Lower lobe of right lung (tissue), 2 donors: ENCODE measurements at regions not wholly inside any gene's neighbourhood (a gene's known extent, or its start where the extent isn't known, plus 50 kb on each side); places are given as distances from the start of the nearest gene placed in this dataset.

ENCODE experiments used
- ATAC-seq, 2 donors: fragments of 200-7000 bp; cut with Tn5 transposase; one replicate each; pipeline ENCODE4 v1.9.1; 2020 to 2022; ENCODE audit warnings: mild to moderate bottlenecking in 2 of 2, moderate library complexity in 2 of 2
- DNase-seq: peaks from one replicate; pipeline ENCODE4 v3.0.0-alpha.2; 2020
- H3K27ac ChIP-seq: fragments of 200-600 bp; one replicate; pipeline ENCODE4 v1.8.0; 2022
- H3K27me3 ChIP-seq: fragments of 200-600 bp; one replicate; pipeline ENCODE4 v1.8.0; 2022; ENCODE audit warnings: low read depth
- H3K36me3 ChIP-seq: fragments of 200-600 bp; one replicate; pipeline ENCODE4 v1.8.0; 2022; ENCODE audit warnings: mild to moderate bottlenecking
- H3K4me1 ChIP-seq: fragments of 200-600 bp; one replicate; pipeline ENCODE4 v1.8.0; 2022
- H3K4me3 ChIP-seq: fragments of 200-600 bp; one replicate; pipeline ENCODE4 v1.8.0; 2022; ENCODE audit warnings: mild to moderate bottlenecking
- H3K9me3 ChIP-seq: fragments of 200-600 bp; one replicate; pipeline ENCODE4 v1.8.0; 2022
- intact Hi-C: fragments of 100-400 bp; cut with DNase I; formaldehyde crosslinking; loops from one replicate; pipeline ENCODE4 v1.11.0; 2022
- TF ChIP-seq, protein P1 (sequence below): fragments of 200-600 bp; IDR thresholded peaks from one replicate; pipeline ENCODE4 v1.8.0; 2022; ENCODE audit warnings: antibody characterized with exemption, mild to moderate bottlenecking
- donor health status: DM: no; HTN: yes; CAD: no; lungs with severe emphysema.

GRCh38 chr9:118423021-118423420 is 718.8 kb downstream of the TLR4 start:
- TF ChIP-seq, protein P1, sequence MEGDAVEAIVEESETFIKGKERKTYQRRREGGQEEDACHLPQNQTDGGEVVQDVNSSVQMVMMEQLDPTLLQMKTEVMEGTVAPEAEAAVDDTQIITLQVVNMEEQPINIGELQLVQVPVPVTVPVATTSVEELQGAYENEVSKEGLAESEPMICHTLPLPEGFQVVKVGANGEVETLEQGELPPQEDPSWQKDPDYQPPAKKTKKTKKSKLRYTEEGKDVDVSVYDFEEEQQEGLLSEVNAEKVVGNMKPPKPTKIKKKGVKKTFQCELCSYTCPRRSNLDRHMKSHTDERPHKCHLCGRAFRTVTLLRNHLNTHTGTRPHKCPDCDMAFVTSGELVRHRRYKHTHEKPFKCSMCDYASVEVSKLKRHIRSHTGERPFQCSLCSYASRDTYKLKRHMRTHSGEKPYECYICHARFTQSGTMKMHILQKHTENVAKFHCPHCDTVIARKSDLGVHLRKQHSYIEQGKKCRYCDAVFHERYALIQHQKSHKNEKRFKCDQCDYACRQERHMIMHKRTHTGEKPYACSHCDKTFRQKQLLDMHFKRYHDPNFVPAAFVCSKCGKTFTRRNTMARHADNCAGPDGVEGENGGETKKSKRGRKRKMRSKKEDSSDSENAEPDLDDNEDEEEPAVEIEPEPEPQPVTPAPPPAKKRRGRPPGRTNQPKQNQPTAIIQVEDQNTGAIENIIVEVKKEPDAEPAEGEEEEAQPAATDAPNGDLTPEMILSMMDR = no peak
- Histone ChIP-seq H3K27me3 (no peaks in the 10 kb centered on the region), H3K27ac (no peak overlapping the region), H3K4me1 (no peaks in the 10 kb centered on the region), H3K9me3 (no peaks in the 10 kb centered on the region), H3K4me3 (no peak overlapping the region), H3K36me3 (no peaks in the 10 kb centered on the region)
- ATAC-seq = no peak
- no peak for DNase-seq
- intact Hi-C loops = no loop called here

DNA sequence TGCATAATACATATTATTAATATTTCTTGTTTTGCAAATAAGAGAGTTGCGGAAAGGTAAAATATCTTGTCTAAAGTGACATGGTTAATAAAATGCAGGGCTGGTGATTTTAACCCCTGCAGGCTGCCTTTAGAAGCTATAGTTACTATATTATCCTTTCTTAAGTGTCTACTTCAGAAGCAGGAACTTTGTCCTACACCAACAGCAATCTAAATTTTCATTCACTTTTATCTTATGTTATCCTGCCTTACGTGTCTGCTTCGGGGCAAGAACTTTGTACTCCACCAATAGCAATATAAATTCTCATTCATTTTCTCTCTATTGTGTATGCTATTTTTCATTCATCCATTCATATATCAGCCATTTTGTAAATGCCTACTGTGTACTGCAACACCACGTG is 719.5 kb downstream of the TLR4 start:
- Histone ChIP-seq H3K27me3 (no peaks in the 10 kb centered on the region), H3K9me3 (no peaks in the 10 kb centered on the region), H3K27ac (no peak overlapping the region), H3K4me3 (no peak overlapping the region), H3K4me1 (no peaks in the 10 kb centered on the region), H3K36me3 (no peaks in the 10 kb centered on the region)
- no peak for DNase-seq
- intact Hi-C loops = no loop called here
- no peak for ATAC-seq
- TF ChIP-seq, protein P1 = no peak

DNA sequence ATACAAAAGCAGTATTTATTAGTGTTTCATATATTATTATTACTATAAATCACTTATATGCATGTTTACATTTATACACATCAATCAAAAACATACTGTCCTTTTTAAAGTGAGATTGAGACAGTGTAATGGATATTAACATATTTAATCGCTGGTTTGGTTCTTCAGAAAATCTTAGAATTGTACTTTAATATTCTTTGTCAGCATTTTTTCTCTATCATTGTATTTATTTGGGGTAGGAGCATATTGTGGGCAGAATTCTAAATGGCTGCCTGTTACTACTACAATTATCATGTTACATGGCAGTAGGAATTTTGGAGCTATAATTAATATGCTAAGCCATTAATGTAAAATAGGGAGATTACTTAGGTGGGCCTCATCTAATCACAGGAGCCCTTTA is 722.6 kb downstream of the TLR4 start:
- TF ChIP-seq, protein P1 = no peak
- H3K27ac ChIP-seq = no peak overlapping the region
- no peak for ATAC-seq
- intact Hi-C loops = no loop called here
- no peaks in the 10 kb centered on the region for H3K9me3 ChIP-seq
- H3K27me3 ChIP-seq = no peaks in the 10 kb centered on the region
- DNase-seq = no peak
- H3K4me1 ChIP-seq = no peaks in the 10 kb centered on the region
- H3K36me3 ChIP-seq = no peaks in the 10 kb centered on the region
- no peak overlapping the region for H3K4me3 ChIP-seq

DNA sequence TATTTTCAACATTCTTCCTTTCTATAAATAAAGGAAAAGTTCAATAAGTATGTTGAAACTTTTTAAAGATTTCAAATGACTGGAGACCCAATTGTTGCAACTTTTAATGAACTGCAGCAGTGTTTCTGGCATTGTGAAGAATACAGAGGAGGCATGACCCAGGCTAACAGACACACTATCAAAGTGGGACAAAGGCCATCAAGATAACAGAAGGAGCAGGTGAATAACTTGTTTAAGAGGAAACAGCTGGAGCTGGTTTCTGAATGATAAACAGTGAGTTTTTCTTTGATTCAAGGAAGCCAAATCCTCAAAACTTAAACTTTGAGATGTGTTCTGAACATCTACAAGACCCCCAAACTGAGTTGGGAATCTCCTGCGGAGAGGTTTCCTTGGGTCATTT is 734.6 kb downstream of the TLR4 start:
- Histone ChIP-seq H3K9me3 (no peaks in the 10 kb centered on the region), H3K27me3 (no peaks in the 10 kb centered on the region), H3K27ac (no peak overlapping the region), H3K4me1 (no peaks in the 10 kb centered on the region), H3K4me3 (no peak overlapping the region), H3K36me3 (no peaks in the 10 kb centered on the region)
- intact Hi-C loops = no loop called here
- no peak for ATAC-seq
- TF ChIP-seq, protein P1 = no peak
- no peak for DNase-seq

GRCh38 chr9:118439441-118439840 is 735.2 kb downstream of the TLR4 start:
- Histone ChIP-seq H3K27me3 (no peaks in the 10 kb centered on the region), H3K4me1 (no peaks in the 10 kb centered on the region), H3K9me3 (no peaks in the 10 kb centered on the region), H3K4me3 (no peak overlapping the region), H3K27ac (no peak overlapping the region), H3K36me3 (no peaks in the 10 kb centered on the region)
- no peak for ATAC-seq
- intact Hi-C loops = no loop called here
- DNase-seq = no peak
- TF ChIP-seq, protein P1 = no peak

GRCh38 chr9:118444403-118444802 is 740.2 kb downstream of the TLR4 start:
- Histone ChIP-seq H3K4me1 (no peaks in the 10 kb centered on the region), H3K27me3 (no peaks in the 10 kb centered on the region), H3K4me3 (no peak overlapping the region), H3K27ac (no peak overlapping the region), H3K9me3 (no peaks in the 10 kb centered on the region), H3K36me3 (no peaks in the 10 kb centered on the region)
- intact Hi-C loops = no loop called here
- TF ChIP-seq, protein P1 = no peak
- no peak for ATAC-seq
- no peak for DNase-seq
